DND-41 (cell line): ENCODE measurements at regions not wholly inside any gene's neighbourhood (a gene's known extent, or its start where the extent isn't known, plus 50 kb on each side); places are given as distances from the start of the nearest gene placed in this dataset.

Experiments used
- EZH2 ChIP-seq: IDR thresholded peaks from 3 replicates; pipeline ENCODE4 v1.6.1; 2012; ENCODE audit warnings: borderline replicate concordance, low read depth, mild to moderate bottlenecking, moderate library complexity, low read length, inconsistent platforms; ENCODE audit not compliant: severe bottlenecking
- TF ChIP-seq, protein P1 (sequence below): IDR thresholded peaks from 2 replicates; pipeline ENCODE4 v1.5.1; 2012; ENCODE audit warnings: borderline replicate concordance, low read length, moderate library complexity, mild to moderate bottlenecking; ENCODE audit not compliant: poor library complexity, severe bottlenecking; ENCODE audit errors: extremely low read depth

DNA sequence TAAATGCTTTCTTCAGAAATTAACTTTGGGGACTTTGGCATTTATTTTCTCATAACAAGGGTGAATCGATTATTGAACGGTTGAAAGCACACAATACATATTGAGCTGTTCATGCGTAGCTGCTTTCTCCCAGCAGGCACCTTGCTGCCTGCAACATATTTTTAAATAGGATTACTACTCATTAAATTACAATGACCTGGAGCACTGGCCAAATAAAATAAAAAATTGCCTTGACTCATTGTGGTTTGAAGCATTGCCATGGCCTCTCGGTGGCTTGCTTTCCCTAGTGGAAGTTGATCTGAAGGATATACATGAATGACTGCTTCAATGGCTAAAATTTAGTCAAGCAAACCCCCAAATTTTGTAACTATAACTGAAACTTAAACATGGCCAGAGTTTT is 181.6 kb upstream of the NUDT12 start:
- TF ChIP-seq, protein P1, sequence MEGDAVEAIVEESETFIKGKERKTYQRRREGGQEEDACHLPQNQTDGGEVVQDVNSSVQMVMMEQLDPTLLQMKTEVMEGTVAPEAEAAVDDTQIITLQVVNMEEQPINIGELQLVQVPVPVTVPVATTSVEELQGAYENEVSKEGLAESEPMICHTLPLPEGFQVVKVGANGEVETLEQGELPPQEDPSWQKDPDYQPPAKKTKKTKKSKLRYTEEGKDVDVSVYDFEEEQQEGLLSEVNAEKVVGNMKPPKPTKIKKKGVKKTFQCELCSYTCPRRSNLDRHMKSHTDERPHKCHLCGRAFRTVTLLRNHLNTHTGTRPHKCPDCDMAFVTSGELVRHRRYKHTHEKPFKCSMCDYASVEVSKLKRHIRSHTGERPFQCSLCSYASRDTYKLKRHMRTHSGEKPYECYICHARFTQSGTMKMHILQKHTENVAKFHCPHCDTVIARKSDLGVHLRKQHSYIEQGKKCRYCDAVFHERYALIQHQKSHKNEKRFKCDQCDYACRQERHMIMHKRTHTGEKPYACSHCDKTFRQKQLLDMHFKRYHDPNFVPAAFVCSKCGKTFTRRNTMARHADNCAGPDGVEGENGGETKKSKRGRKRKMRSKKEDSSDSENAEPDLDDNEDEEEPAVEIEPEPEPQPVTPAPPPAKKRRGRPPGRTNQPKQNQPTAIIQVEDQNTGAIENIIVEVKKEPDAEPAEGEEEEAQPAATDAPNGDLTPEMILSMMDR, result no peak
- TF ChIP-seq EZH2, result no peak
